ENCODE measurements at regions not wholly inside any gene's neighbourhood (a gene's known extent, or its start where the extent isn't known, plus 50 kb on each side); places are given as distances from the start of the nearest gene placed in this dataset.

DNA sequence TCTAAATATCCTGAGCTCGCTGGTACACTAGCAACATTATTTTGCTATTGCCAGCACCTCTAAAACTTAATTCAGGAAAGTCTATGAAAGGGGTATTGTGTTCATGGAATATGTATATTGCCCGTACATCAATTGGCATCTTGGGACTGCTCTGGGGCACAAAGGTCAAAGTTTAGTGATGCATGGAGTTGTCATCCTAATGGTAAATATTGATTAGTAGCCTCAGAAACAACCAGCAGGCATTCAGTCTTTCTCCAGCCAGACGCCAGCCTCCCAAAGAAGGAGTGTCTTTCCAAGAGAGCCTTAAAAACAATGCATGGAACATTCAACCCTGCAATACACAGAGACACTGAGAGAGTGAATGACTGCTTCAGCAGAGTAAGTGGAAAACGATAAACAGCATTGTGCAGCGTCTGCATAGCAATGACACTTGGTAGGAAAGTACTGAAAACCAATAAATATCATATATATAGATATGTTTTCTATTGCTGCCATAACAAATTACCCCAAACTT, 377.3 kb downstream of the SHQ1 start (continued):
- no peak for TF ChIP-seq POLR2AphosphoS5 (IDR thresholded peaks at IDR 0.05; ENCODE audit: low read depth)
- no peak for TF ChIP-seq JUNB (IDR thresholded peaks at IDR 0.05; ENCODE audit: unreplicated experiment)
- no peak for TF ChIP-seq ZNF331 (CRISPR knock-in tag; IDR thresholded peaks at IDR 0.05; ENCODE audit: low read depth)
- TF ChIP-seq EZH2phosphoT487 (IDR thresholded peaks at IDR 0.05; ENCODE audit: unreplicated experiment), result no peak
- TF ChIP-seq NANOG (IDR thresholded peaks at IDR 0.05; ENCODE audit: borderline replicate concordance), result no peak
- TF ChIP-seq, protein P1, sequence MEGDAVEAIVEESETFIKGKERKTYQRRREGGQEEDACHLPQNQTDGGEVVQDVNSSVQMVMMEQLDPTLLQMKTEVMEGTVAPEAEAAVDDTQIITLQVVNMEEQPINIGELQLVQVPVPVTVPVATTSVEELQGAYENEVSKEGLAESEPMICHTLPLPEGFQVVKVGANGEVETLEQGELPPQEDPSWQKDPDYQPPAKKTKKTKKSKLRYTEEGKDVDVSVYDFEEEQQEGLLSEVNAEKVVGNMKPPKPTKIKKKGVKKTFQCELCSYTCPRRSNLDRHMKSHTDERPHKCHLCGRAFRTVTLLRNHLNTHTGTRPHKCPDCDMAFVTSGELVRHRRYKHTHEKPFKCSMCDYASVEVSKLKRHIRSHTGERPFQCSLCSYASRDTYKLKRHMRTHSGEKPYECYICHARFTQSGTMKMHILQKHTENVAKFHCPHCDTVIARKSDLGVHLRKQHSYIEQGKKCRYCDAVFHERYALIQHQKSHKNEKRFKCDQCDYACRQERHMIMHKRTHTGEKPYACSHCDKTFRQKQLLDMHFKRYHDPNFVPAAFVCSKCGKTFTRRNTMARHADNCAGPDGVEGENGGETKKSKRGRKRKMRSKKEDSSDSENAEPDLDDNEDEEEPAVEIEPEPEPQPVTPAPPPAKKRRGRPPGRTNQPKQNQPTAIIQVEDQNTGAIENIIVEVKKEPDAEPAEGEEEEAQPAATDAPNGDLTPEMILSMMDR (conservative IDR thresholded peaks at IDR 0.05; ENCODE audit: low read depth in 2 of 2), result no peak

DNA sequence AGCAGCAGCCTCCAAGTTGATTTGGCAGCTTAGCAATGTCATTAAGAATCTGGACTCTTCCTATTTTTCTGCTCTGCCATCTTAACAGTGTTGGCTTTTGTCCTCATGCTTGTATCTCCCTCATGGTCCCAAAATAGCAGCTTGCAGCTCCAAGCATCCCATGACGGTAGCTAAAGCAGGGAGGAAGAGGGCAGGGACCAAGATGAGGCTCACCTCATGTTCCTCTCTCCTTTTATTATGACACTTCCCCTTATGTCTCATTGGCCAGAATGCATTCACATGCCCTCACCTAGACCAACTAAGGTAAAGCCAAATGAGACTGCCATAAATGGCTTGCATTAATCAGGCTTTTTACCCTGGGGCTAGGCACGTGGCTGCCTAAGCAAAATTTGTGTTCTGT, 382.4 kb downstream of the SHQ1 start:
- TF ChIP-seq EZH2phosphoT487 (IDR thresholded peaks at IDR 0.05; ENCODE audit: unreplicated experiment) (no peak), EZH2 (IDR thresholded peaks at IDR 0.05; ENCODE audit: low read depth, unreplicated experiment) (no peak), POLR2AphosphoS5 (IDR thresholded peaks at IDR 0.05; ENCODE audit: low read depth) (no peak), STAT1 (IDR thresholded peaks at IDR 0.05; ENCODE audit: unreplicated experiment) (no peak), NANOG (IDR thresholded peaks at IDR 0.05; ENCODE audit: borderline replicate concordance) (no peak)
- TF ChIP-seq, protein P2, sequence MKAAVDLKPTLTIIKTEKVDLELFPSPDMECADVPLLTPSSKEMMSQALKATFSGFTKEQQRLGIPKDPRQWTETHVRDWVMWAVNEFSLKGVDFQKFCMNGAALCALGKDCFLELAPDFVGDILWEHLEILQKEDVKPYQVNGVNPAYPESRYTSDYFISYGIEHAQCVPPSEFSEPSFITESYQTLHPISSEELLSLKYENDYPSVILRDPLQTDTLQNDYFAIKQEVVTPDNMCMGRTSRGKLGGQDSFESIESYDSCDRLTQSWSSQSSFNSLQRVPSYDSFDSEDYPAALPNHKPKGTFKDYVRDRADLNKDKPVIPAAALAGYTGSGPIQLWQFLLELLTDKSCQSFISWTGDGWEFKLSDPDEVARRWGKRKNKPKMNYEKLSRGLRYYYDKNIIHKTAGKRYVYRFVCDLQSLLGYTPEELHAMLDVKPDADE (IDR thresholded peaks at IDR 0.05), result no peak
- TF ChIP-seq, protein P1 (conservative IDR thresholded peaks at IDR 0.05; ENCODE audit: low read depth in 2 of 2), result no peak
- Histone ChIP-seq H3K4me3 (no peak overlapping the region), H3K27ac (ENCODE audit: low read depth) (no peak overlapping the region), H3K9me2 (ENCODE audit: insufficient read depth) (0 out of 2 replicates have a peak, but pooled peaks cover 5% of the 10 kb centered on the region), H4K20me1 (replicated peaks; ENCODE audit: insufficient read depth) (no peaks in the 10 kb centered on the region), H2AFZ (no peak overlapping the region), H3K4me2 (no peak overlapping the region), H3K36me3 (ENCODE audit: insufficient read depth) (no peaks in the 10 kb centered on the region), H3K27me3 (ENCODE audit: insufficient read depth) (no peaks in the 10 kb centered on the region), H3K4me1 (ENCODE audit: insufficient read depth) (no peaks in the 10 kb centered on the region), H3K79me2 (replicated peaks; ENCODE audit: insufficient read depth) (no peaks in the 10 kb centered on the region), H3F3A (replicated peaks; ENCODE audit: low read depth) (no peaks in the 10 kb centered on the region)
- Mint-ChIP-seq H3K9me3 (no peaks in the 10 kb centered on the region), H3K27ac (no peak overlapping the region), H3K36me3 (ENCODE audit: low read depth) (no peaks in the 10 kb centered on the region), H3K4me1 (no peaks in the 10 kb centered on the region), H3K4me3 (no peak overlapping the region), H3K27me3 (ENCODE audit: insufficient read depth, low read depth, poor library complexity) (no peaks in the 10 kb centered on the region)
- no peak for ATAC-seq
- DNase-seq (ENCODE audit: low spot score), result no peak
